ENCODE measurements at regions not wholly inside any gene's neighbourhood (a gene's known extent, or its start where the extent isn't known, plus 50 kb on each side); places are given as distances from the start of the nearest gene placed in this dataset.

GRCh38 chr12:44929236-44929885 is 53.2 kb upstream of the NELL2 start:
- Mint-ChIP-seq H3K4me3 (no peak overlapping the region), H3K27ac (no peak overlapping the region)
- TF ChIP-seq CTCF (IDR thresholded peaks at IDR 0.05; ENCODE audit: unreplicated experiment in 3 of 3) = no peak

More at GRCh38 chr12:44929236-44929885, 53.2 kb upstream of the NELL2 start:
- H3K9me3 Mint-ChIP-seq = peaks cover 7% of the 10 kb centered on the region
- H3K36me3 Mint-ChIP-seq (ENCODE audit: low read depth) = no peaks in the 10 kb centered on the region
- H3K4me1 Mint-ChIP-seq = no peaks in the 10 kb centered on the region
- peaks cover 5% of the 10 kb centered on the region for H3K27me3 Mint-ChIP-seq (ENCODE audit: low read depth)
